ENCODE measurements at regions not wholly inside any gene's neighbourhood (a gene's known extent, or its start where the extent isn't known, plus 50 kb on each side); places are given as distances from the start of the nearest gene placed in this dataset.

DNA sequence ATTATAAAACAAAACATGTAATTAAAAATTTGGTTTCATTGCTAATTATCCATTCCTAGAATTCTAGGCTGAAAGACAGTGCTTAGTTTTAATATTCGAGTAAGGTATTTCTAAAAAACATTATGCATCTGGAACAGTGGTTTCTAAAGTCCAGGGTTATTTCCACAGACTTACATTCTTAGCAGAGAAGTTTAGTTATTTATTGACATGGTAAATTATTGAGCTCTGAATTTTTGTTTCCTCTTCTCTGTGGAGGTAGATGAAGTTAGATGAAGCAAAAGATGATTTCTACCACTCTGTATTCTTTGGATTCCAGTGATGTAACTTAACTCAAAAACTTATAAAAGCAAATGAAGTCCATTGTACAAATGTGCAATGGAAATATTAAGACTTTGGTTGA lies 709.4 kb downstream of the MRPL39 start:
- ATAC-seq, result no peak
- Histone ChIP-seq H3K4me1 (no peaks in the 10 kb centered on the region), H3K27ac (no peak overlapping the region), H3K9me3 (no peaks in the 10 kb centered on the region), H3K4me3 (no peak overlapping the region), H3K4me2 (no peak overlapping the region)
- TF ChIP-seq, protein P1, sequence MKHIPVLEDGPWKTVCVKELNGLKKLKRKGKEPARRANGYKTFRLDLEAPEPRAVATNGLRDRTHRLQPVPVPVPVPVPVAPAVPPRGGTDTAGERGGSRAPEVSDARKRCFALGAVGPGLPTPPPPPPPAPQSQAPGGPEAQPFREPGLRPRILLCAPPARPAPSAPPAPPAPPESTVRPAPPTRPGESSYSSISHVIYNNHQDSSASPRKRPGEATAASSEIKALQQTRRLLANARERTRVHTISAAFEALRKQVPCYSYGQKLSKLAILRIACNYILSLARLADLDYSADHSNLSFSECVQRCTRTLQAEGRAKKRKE (CRISPR knock-in tag; IDR thresholded peaks at IDR 0.05; ENCODE audit: low read depth), result no peak
- TF ChIP-seq HOXB13 (CRISPR knock-in tag; IDR thresholded peaks at IDR 0.05; ENCODE audit: low read depth), result no peak
- TF ChIP-seq JUNB (IDR thresholded peaks at IDR 0.05), result no peak
- no peak for TF ChIP-seq ZFP36 (IDR thresholded peaks at IDR 0.05; ENCODE audit: borderline replicate concordance, partially characterized antibody)
- TF ChIP-seq POLR2A (IDR thresholded peaks at IDR 0.05; ENCODE audit: low read length), result no peak
- no peak for TF ChIP-seq E2F6 (IDR thresholded peaks at IDR 0.05; ENCODE audit: borderline replicate concordance, low read depth)
- no peak for TF ChIP-seq RARB (CRISPR knock-in tag; IDR thresholded peaks at IDR 0.05)
- TF ChIP-seq RNF2 (IDR thresholded peaks at IDR 0.05; ENCODE audit: borderline replicate concordance, low read depth), result no peak
- no peak for TF ChIP-seq SREBF2 (IDR thresholded peaks at IDR 0.05)
- no peak for TF ChIP-seq HOXA7 (CRISPR knock-in tag; IDR thresholded peaks at IDR 0.05)
- TF ChIP-seq, protein P2, sequence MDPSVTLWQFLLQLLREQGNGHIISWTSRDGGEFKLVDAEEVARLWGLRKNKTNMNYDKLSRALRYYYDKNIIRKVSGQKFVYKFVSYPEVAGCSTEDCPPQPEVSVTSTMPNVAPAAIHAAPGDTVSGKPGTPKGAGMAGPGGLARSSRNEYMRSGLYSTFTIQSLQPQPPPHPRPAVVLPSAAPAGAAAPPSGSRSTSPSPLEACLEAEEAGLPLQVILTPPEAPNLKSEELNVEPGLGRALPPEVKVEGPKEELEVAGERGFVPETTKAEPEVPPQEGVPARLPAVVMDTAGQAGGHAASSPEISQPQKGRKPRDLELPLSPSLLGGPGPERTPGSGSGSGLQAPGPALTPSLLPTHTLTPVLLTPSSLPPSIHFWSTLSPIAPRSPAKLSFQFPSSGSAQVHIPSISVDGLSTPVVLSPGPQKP (IDR thresholded peaks at IDR 0.05; ENCODE audit: low read depth, low read length), result no peak
- TF ChIP-seq EHF (CRISPR knock-in tag; IDR thresholded peaks at IDR 0.05), result no peak
- no peak for TF ChIP-seq FOXS1 (CRISPR knock-in tag; IDR thresholded peaks at IDR 0.05)
- TF ChIP-seq NR3C1 (IDR thresholded peaks at IDR 0.05), result no peak
- no peak for TF ChIP-seq GATA3 (IDR thresholded peaks at IDR 0.05; ENCODE audit: borderline replicate concordance)
- TF ChIP-seq ZSCAN20 (CRISPR knock-in tag; IDR thresholded peaks at IDR 0.05), result no peak
- 0% methylated on average over 1 of the region's 1 CpG for WGBS (ENCODE audit: missing lambda C conversion rate)
- FAIRE-seq, result no peak
- no peak for DNase-seq (ENCODE audit: low read depth in 1 of 2, low spot score in 1 of 2)
- POLR2A ChIA-PET, result no interaction called here
- CTCF ChIA-PET, result no interaction called here

DNA sequence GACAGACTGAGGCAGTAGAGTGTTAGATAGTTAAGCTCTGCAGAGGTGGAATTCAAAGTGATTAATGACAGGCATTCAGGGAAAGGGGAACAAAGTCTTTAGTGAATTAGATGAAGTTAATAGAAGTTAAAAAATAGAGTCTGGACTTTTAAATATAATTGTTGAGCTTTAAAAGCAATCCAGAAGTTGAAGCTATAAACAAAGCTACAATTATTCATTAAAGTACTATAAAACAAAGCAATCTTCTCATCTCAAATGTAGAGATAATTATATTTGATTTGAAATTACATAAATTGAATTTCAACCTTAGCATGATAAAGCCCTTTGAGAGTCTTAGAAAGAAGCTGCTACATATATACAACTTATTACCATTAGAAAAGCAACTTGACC lies 710.6 kb downstream of the MRPL39 start:
- H3K4me2 ChIP-seq, result no peak overlapping the region
- no peak overlapping the region for H3K4me3 ChIP-seq
- no peak overlapping the region for H3K27ac ChIP-seq
- POLR2A ChIA-PET, result no interaction called here
- no peaks in the 10 kb centered on the region for H3K4me1 ChIP-seq
- no peak for FAIRE-seq
- CTCF ChIA-PET, result no interaction called here
- TF ChIP-seq CBX8 (IDR thresholded peaks at IDR 0.05), result no peak
- no peak for TF ChIP-seq HDAC2 (IDR thresholded peaks at IDR 0.05)
- no peak for TF ChIP-seq ZFP36 (IDR thresholded peaks at IDR 0.05; ENCODE audit: borderline replicate concordance, partially characterized antibody)
- no peak for TF ChIP-seq RFX5 (IDR thresholded peaks at IDR 0.05)
- no peak for TF ChIP-seq JUN (IDR thresholded peaks at IDR 0.05)
- TF ChIP-seq ZNF302 (CRISPR knock-in tag; IDR thresholded peaks at IDR 0.05), result no peak
- TF ChIP-seq JUNB (IDR thresholded peaks at IDR 0.05), result no peak
- TF ChIP-seq CHD2 (IDR thresholded peaks at IDR 0.05; ENCODE audit: low read length, partially characterized antibody), result no peak
- no peak for TF ChIP-seq MYC (IDR thresholded peaks at IDR 0.05; ENCODE audit: borderline replicate concordance, low read length)
- TF ChIP-seq, protein P1 (CRISPR knock-in tag; IDR thresholded peaks at IDR 0.05; ENCODE audit: low read depth), result no peak
- TF ChIP-seq EHMT2 (IDR thresholded peaks at IDR 0.05; ENCODE audit: low read depth), result no peak
- no peak for TF ChIP-seq ESRRA (IDR thresholded peaks at IDR 0.05; ENCODE audit: borderline replicate concordance, low read length)
- no peak for TF ChIP-seq POLR2A (IDR thresholded peaks at IDR 0.05; ENCODE audit: low read length)
- TF ChIP-seq FOXS1 (CRISPR knock-in tag; IDR thresholded peaks at IDR 0.05), result no peak
- DNase-seq (ENCODE audit: low read depth in 1 of 2, low spot score in 1 of 2), result no peak
- H3K9me3 ChIP-seq, result no peaks in the 10 kb centered on the region
- ATAC-seq, result no peak

All from A549 (cell line).